GM21528 (cell line): ENCODE measurements at regions not wholly inside any gene's neighbourhood (a gene's known extent, or its start where the extent isn't known, plus 50 kb on each side); places are given as distances from the start of the nearest gene placed in this dataset.

Experiments
- ATAC-seq: cut with Tn5 transposase; IDR thresholded peaks from one replicate; pipeline ENCODE4 v1.9.1; 2021; ENCODE audit warnings: mild to moderate bottlenecking, moderate library complexity; ENCODE audit not compliant: unreplicated experiment, low FRiP score

- ATAC-seq = no peak
Observed at GRCh38 chr11:30153008-30153407, 77.8 kb upstream of the FSHB start.

GRCh38 chr11:30155428-30155827, 75.4 kb upstream of the FSHB start:
- no peak for ATAC-seq

- ATAC-seq = no peak
Observed at GRCh38 chr11:30159546-30159945, 71.3 kb upstream of the FSHB start.

GRCh38 chr11:30165652-30166051, 65.2 kb upstream of the FSHB start:
- ATAC-seq = no peak

GRCh38 chr11:30171661-30172060, 59.2 kb upstream of the FSHB start:
- no peak for ATAC-seq

- ATAC-seq = no peak
Observed at GRCh38 chr11:30172158-30172557, 58.7 kb upstream of the FSHB start.

GRCh38 chr11:30172883-30173311, 57.9 kb upstream of the FSHB start:
- ATAC-seq = no peak

- no peak for ATAC-seq
Observed at GRCh38 chr11:30174265-30175020, 56.4 kb upstream of the FSHB start.
